ENCODE measurements at regions not wholly inside any gene's neighbourhood (a gene's known extent, or its start where the extent isn't known, plus 50 kb on each side); places are given as distances from the start of the nearest gene placed in this dataset.

GRCh38 chrY:15704906-15705305 is 1180.6 kb downstream of the NLGN4Y start:
- DNase-seq, result no peak

- DNase-seq, result no peak
Observed at GRCh38 chrY:15749533-15750433, 1225.5 kb downstream of the NLGN4Y start.

- DNase-seq, result no peak
Observed at GRCh38 chrY:15751001-15751400, 1226.7 kb downstream of the NLGN4Y start.

GRCh38 chrY:15756266-15756665 is 1231.9 kb downstream of the NLGN4Y start:
- DNase-seq, result no peak

GRCh38 chrY:15773579-15773978 is 1249.2 kb downstream of the NLGN4Y start:
- DNase-seq, result no peak

- no peak for DNase-seq
Observed at GRCh38 chrY:15775880-15776279, 1251.6 kb downstream of the NLGN4Y start.

- no peak for DNase-seq
Observed at GRCh38 chrY:15779891-15780290, 1255.6 kb downstream of the NLGN4Y start.

GRCh38 chrY:15800021-15800420 is 1275.7 kb downstream of the NLGN4Y start:
- DNase-seq, result no peak

GRCh38 chrY:15805985-15806384 is 1281.7 kb downstream of the NLGN4Y start:
- DNase-seq, result no peak

- no peak for DNase-seq
Observed at GRCh38 chrY:15814241-15814640, 1289.9 kb downstream of the NLGN4Y start.

Measured in CD4-positive, alpha-beta T cell treated with Interleukin-4 for 4 hours (primary cell).